ENCODE measurements at regions not wholly inside any gene's neighbourhood (a gene's known extent, or its start where the extent isn't known, plus 50 kb on each side); places are given as distances from the start of the nearest gene placed in this dataset.

DNA sequence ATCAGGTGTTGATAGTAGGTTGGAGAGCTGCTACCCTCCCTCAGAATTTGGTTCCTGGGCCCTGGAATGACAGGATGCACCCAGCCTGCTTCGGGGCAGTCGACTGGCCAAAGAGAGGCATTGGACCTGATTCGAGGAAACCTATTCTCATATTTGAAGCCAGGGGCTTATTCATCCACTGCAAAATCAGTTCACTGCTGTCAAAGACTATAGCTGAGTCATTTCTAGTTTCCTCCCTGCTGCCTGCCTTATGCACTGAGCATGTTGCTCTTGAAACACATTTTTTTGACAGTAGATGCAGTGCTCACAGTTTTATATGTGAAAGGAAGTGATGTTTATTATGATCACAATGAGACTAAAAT lies 565.4 kb downstream of the ETS1 start:
- H3K4ac ChIP-seq (ENCODE audit: low read depth, low read length): no peak overlapping the region
- H2AFZ ChIP-seq (replicated peaks; ENCODE audit: low read length, poor library complexity): peak overlapping the region; percentile 57
- in situ Hi-C loops (cut with MboI; ENCODE audit: low sequenced_read_pairs): no loop called here
- dilution Hi-C loops (cut with HindIII; ENCODE audit: low sequenced_read_pairs, unreplicated experiment): no loop called here
- H4K20me1 ChIP-seq (ENCODE audit: insufficient read depth, low read length): no peaks in the 10 kb centered on the region
- H3K36me3 ChIP-seq (ENCODE audit: control insufficient read depth, insufficient read depth, low read length): no peaks in the 10 kb centered on the region
- H2BK120ac ChIP-seq (ENCODE audit: low read depth, low read length): no peak overlapping the region
- WGBS, 2 experiments (ENCODE audit: extremely low coverage in 2 of 2, insufficient read length in 1 of 2): no CpG with 5 or more reads among the region's 3 CpGs
- H3K18ac ChIP-seq (ENCODE audit: low read depth, low read length): no peak overlapping the region
- H3K4me3 ChIP-seq (ENCODE audit: insufficient read depth, low read depth, low read length): no peak overlapping the region
- no peak overlapping the region for H3K27ac ChIP-seq (ENCODE audit: insufficient read depth, low read length)
- POLR2A ChIA-PET (ENCODE audit: unreplicated experiment): no interaction called here
- no peaks in the 10 kb centered on the region for H3K79me1 ChIP-seq (ENCODE audit: low read depth in 1 of 2, low read length in 2 of 2)
- CTCF ChIA-PET: no interaction called here
- ATAC-seq (ENCODE audit: low read depth) (peak; percentile 69), DNase-seq (peak; percentile 81)
- H3K9me3 ChIP-seq (ENCODE audit: control insufficient read depth, insufficient read depth, low read length): no peaks in the 10 kb centered on the region
- no peak overlapping the region for H3K23ac ChIP-seq (ENCODE audit: low read depth, low read length)
- H3K9ac ChIP-seq (ENCODE audit: low read depth, low read length): no peak overlapping the region
- H2BK5ac ChIP-seq (ENCODE audit: low read depth, low read length, poor library complexity, severe bottlenecking): no peak overlapping the region
- H3K4me2 ChIP-seq (ENCODE audit: low read depth, low read length): no peak overlapping the region
- intact Hi-C loops (cut with micrococcal nuclease): loop anchor here (5.0 kb wide), 2 partner anchors 550 to 1580 kb away; no protein-coding TSS in a partner anchor
- no peak overlapping the region for H3K56ac ChIP-seq (ENCODE audit: extremely low read depth, insufficient read depth, low read length)
- no peaks in the 10 kb centered on the region; the same call in 1 of the 2 replicates for H3K9me1 ChIP-seq (ENCODE audit: insufficient read depth, low read length)
- no peak overlapping the region for H3K14ac ChIP-seq (replicated peaks; ENCODE audit: low read depth, low read length)
- TF ChIP-seq NFE2L2 (IDR thresholded peaks at IDR 0.05; ENCODE audit: low read depth, low read length) (0 out of 2 replicates have a peak, but pooled peaks have one; percentile 18), FOS (IDR thresholded peaks at IDR 0.05; ENCODE audit: low read depth, low read length) (no peak), MXI1 (IDR thresholded peaks at IDR 0.05; ENCODE audit: borderline replicate concordance, low read depth, low read length) (peak; percentile 70; the same call in 1 of the 2 replicates)
- no TSS peak for BruUV-seq (replicated peaks)
- no peak overlapping the region for H2BK15ac ChIP-seq (ENCODE audit: low read depth, low read length)
- no peak overlapping the region for H2AK5ac ChIP-seq (ENCODE audit: low read depth, low read length)
- no peak overlapping the region for H2BK20ac ChIP-seq (ENCODE audit: low read depth, low read length)
- peaks cover 12% of the 10 kb centered on the region for H3K4me1 ChIP-seq (ENCODE audit: control insufficient read depth, insufficient read depth, low read length)
- H4K91ac ChIP-seq (ENCODE audit: insufficient read depth, low read depth, low read length): no peak overlapping the region
- H4K8ac ChIP-seq (ENCODE audit: low read depth in 2 of 2, low read length in 2 of 2): no peak overlapping the region
- H3K27me3 ChIP-seq (ENCODE audit: control insufficient read depth, insufficient read depth, low read length): no peaks in the 10 kb centered on the region
- H4K5ac ChIP-seq (ENCODE audit: low read depth, low read length): no peak overlapping the region
- no peak overlapping the region for H2AK9ac ChIP-seq (replicated peaks; ENCODE audit: low read depth, low read length, poor library complexity)
